ENCODE measurements at regions not wholly inside any gene's neighbourhood (a gene's known extent, or its start where the extent isn't known, plus 50 kb on each side); places are given as distances from the start of the nearest gene placed in this dataset.

GRCh38 chr7:91512958-91513357 is 248.7 kb downstream of the FZD1 start:
- TF ChIP-seq TARDBP (IDR thresholded peaks at IDR 0.05) (no peak), ZNF699 (CRISPR knock-in tag; IDR thresholded peaks at IDR 0.05; ENCODE audit: insufficient replicate concordance) (no peak), NCOR1 (IDR thresholded peaks at IDR 0.05) (0 out of 2 replicates have a peak, but pooled peaks have one; percentile 9), NFXL1 (CRISPR knock-in tag; IDR thresholded peaks at IDR 0.05) (no peak), MTA3 (IDR thresholded peaks at IDR 0.05; ENCODE audit: borderline replicate concordance) (no peak), ZNF384 (IDR thresholded peaks at IDR 0.05; ENCODE audit: low read depth, low read length) (peak; percentile 95), PHF8 (IDR thresholded peaks at IDR 0.05; ENCODE audit: borderline replicate concordance, low read length) (no peak), SNIP1 (IDR thresholded peaks at IDR 0.05; ENCODE audit: low read depth) (no peak), HOMEZ (CRISPR knock-in tag; IDR thresholded peaks at IDR 0.05) (no peak), YY1 (IDR thresholded peaks at IDR 0.05; ENCODE audit: borderline replicate concordance in 1 of 3, control insufficient read depth in 1 of 3, extremely low read depth in 1 of 3, insufficient read depth in 3 of 3, insufficient read length in 1 of 3, insufficient replicate concordance in 2 of 3, low read depth in 1 of 3, low read length in 2 of 3) (no peak), EP300 (IDR thresholded peaks at IDR 0.05; ENCODE audit: low read length) (peak; percentile 69), MYBL2 (IDR thresholded peaks at IDR 0.05; ENCODE audit: low read depth) (no peak), MYBL2 (CRISPR knock-in tag; IDR thresholded peaks at IDR 0.05; ENCODE audit: borderline replicate concordance) (no peak)
- TF ChIP-seq, protein P1, sequence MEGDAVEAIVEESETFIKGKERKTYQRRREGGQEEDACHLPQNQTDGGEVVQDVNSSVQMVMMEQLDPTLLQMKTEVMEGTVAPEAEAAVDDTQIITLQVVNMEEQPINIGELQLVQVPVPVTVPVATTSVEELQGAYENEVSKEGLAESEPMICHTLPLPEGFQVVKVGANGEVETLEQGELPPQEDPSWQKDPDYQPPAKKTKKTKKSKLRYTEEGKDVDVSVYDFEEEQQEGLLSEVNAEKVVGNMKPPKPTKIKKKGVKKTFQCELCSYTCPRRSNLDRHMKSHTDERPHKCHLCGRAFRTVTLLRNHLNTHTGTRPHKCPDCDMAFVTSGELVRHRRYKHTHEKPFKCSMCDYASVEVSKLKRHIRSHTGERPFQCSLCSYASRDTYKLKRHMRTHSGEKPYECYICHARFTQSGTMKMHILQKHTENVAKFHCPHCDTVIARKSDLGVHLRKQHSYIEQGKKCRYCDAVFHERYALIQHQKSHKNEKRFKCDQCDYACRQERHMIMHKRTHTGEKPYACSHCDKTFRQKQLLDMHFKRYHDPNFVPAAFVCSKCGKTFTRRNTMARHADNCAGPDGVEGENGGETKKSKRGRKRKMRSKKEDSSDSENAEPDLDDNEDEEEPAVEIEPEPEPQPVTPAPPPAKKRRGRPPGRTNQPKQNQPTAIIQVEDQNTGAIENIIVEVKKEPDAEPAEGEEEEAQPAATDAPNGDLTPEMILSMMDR (IDR thresholded peaks at IDR 0.05 in 2 of 3, conservative IDR thresholded peaks at IDR 0.05 in 1 of 3; ENCODE audit: insufficient read depth in 2 of 3, low read depth in 1 of 3, low read length in 3 of 3) = no peak
- TF ChIP-seq, protein P2, sequence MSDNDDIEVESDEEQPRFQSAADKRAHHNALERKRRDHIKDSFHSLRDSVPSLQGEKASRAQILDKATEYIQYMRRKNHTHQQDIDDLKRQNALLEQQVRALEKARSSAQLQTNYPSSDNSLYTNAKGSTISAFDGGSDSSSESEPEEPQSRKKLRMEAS (CRISPR knock-in tag; IDR thresholded peaks at IDR 0.05) = no peak
